ENCODE measurements at regions not wholly inside any gene's neighbourhood (a gene's known extent, or its start where the extent isn't known, plus 50 kb on each side); places are given as distances from the start of the nearest gene placed in this dataset.

GRCh38 chr2:104531122-104531521, 322.8 kb upstream of the POU3F3 start:
- Histone ChIP-seq H3K4me3 (ENCODE audit: extremely low read depth, insufficient read depth, low read length, poor library complexity, severe bottlenecking) (no peak overlapping the region), H3K27ac (ENCODE audit: low read depth, low read length, severe bottlenecking) (no peak overlapping the region), H3K36me3 (ENCODE audit: control insufficient read depth, insufficient read depth, low read length) (no peaks in the 10 kb centered on the region), H3K4me1 (ENCODE audit: control insufficient read depth, insufficient read depth, low read length, poor library complexity, severe bottlenecking) (no peaks in the 10 kb centered on the region), H3K9me3 (ENCODE audit: control insufficient read depth, low read length) (no peaks in the 10 kb centered on the region)
- WGBS, 2 experiments (ENCODE audit: insufficient coverage in 2 of 2) = 89 to 90% methylated on average over 5 to 6 of the region's 10 CpGs

- Histone ChIP-seq H3K27ac (ENCODE audit: low read depth, low read length, severe bottlenecking) (no peak overlapping the region), H3K36me3 (ENCODE audit: control insufficient read depth, insufficient read depth, low read length) (no peaks in the 10 kb centered on the region), H3K4me1 (ENCODE audit: control insufficient read depth, insufficient read depth, low read length, poor library complexity, severe bottlenecking) (no peaks in the 10 kb centered on the region), H3K9me3 (ENCODE audit: control insufficient read depth, low read length) (no peaks in the 10 kb centered on the region), H3K4me3 (ENCODE audit: extremely low read depth, insufficient read depth, low read length, poor library complexity, severe bottlenecking) (no peak overlapping the region)
- WGBS, 2 experiments (ENCODE audit: insufficient coverage in 2 of 2) = 60 to 100% methylated on average over 1 of the region's 5 CpGs
Measured at GRCh38 chr2:104537116-104537515, 316.8 kb upstream of the POU3F3 start.

DNA sequence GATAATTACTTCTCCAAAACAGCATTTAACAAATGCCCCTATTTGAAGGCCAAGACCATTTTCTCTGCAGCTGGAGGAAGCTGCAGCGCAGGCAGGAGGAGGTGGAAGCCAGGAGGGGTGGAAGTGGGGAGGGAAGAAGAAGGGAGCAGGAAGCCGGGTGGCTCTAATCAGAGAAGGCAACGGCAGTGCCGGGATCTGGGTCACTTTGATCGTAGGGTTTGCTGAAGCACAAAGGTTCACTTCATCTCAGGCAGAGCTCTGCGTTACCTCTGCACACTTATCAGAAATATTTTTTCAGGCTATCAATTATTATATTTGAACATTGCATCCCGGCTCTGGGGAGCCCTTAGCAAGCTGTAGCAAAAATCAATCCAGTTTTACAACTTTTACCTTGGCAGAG, 315.8 kb upstream of the POU3F3 start:
- Histone ChIP-seq H3K36me3 (ENCODE audit: control insufficient read depth, insufficient read depth, low read length) (no peaks in the 10 kb centered on the region), H3K9me3 (ENCODE audit: control insufficient read depth, low read length) (no peaks in the 10 kb centered on the region), H3K4me3 (ENCODE audit: extremely low read depth, insufficient read depth, low read length, poor library complexity, severe bottlenecking) (no peak overlapping the region), H3K27ac (ENCODE audit: low read depth, low read length, severe bottlenecking) (no peak overlapping the region), H3K4me1 (ENCODE audit: control insufficient read depth, insufficient read depth, low read length, poor library complexity, severe bottlenecking) (no peaks in the 10 kb centered on the region)
- 86 to 88% methylated on average over 7 of the region's 7 CpGs for WGBS, 2 experiments (ENCODE audit: insufficient coverage in 2 of 2)

DNA sequence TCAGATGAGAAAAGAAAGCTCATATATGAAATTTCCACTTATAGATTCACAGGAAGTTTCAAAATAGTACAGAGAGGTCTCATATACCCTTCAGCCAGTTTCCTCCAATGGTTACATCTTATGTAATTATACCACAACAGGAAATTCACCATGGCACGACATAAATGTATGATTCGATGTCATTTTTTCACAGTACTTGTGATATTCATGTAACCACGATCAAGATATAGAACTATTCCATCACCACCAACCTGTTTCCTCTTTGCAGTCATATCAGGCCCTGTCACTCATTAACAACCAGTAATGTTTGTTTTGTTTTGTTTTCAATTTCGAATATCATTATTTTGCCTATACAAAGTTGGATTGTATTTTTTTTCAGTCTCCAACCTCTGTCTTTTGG, 314.3 kb upstream of the POU3F3 start:
- H3K9me3 ChIP-seq (ENCODE audit: control insufficient read depth, low read length) = no peaks in the 10 kb centered on the region
- H3K36me3 ChIP-seq (ENCODE audit: control insufficient read depth, insufficient read depth, low read length) = no peaks in the 10 kb centered on the region
- 87 to 100% methylated on average over 3 of the region's 4 CpGs for WGBS, 2 experiments (ENCODE audit: insufficient coverage in 2 of 2)
- no peaks in the 10 kb centered on the region for H3K4me1 ChIP-seq (ENCODE audit: control insufficient read depth, insufficient read depth, low read length, poor library complexity, severe bottlenecking)
- H3K27ac ChIP-seq (ENCODE audit: low read depth, low read length, severe bottlenecking) = no peak overlapping the region
- no peak overlapping the region for H3K4me3 ChIP-seq (ENCODE audit: extremely low read depth, insufficient read depth, low read length, poor library complexity, severe bottlenecking)

DNA sequence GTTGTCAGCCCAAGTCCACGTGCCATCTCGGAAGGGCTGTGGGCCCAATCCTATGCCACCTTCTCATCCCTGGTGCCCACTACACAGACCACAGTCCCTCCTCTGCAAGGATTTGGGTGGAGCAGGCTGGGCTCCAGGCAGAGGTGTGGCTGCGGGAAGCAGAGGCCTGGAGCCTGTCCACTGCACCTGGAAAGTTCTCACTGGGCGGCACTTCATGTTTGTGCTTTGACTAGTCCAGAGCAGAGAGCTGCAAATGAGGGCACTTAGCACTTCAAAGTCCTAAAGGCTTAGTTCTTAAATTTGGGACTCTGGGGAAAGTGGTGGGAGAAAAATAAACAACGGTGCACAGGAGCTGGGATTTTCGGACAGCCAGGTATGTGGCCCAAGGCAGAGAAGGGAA, 308.9 kb upstream of the POU3F3 start:
- Histone ChIP-seq H3K9me3 (ENCODE audit: control insufficient read depth, low read length) (no peaks in the 10 kb centered on the region), H3K36me3 (ENCODE audit: control insufficient read depth, insufficient read depth, low read length) (no peaks in the 10 kb centered on the region), H3K27ac (ENCODE audit: low read depth, low read length, severe bottlenecking) (no peak overlapping the region), H3K4me1 (ENCODE audit: control insufficient read depth, insufficient read depth, low read length, poor library complexity, severe bottlenecking) (no peaks in the 10 kb centered on the region), H3K4me3 (ENCODE audit: extremely low read depth, insufficient read depth, low read length, poor library complexity, severe bottlenecking) (no peak overlapping the region)
- 84 to 90% methylated on average over 4 of the region's 6 CpGs for WGBS, 2 experiments (ENCODE audit: insufficient coverage in 2 of 2)

- Histone ChIP-seq H3K27ac (ENCODE audit: low read depth, low read length, severe bottlenecking) (no peak overlapping the region), H3K9me3 (ENCODE audit: control insufficient read depth, low read length) (no peaks in the 10 kb centered on the region), H3K4me1 (ENCODE audit: control insufficient read depth, insufficient read depth, low read length, poor library complexity, severe bottlenecking) (no peaks in the 10 kb centered on the region), H3K36me3 (ENCODE audit: control insufficient read depth, insufficient read depth, low read length) (no peaks in the 10 kb centered on the region), H3K4me3 (ENCODE audit: extremely low read depth, insufficient read depth, low read length, poor library complexity, severe bottlenecking) (no peak overlapping the region)
- no CpG with 5 or more reads among the region's 1 CpG for WGBS, 2 experiments (ENCODE audit: insufficient coverage in 2 of 2)
Measured at GRCh38 chr2:104546537-104546936, 307.4 kb upstream of the POU3F3 start.

GRCh38 chr2:104547221-104547620, 306.7 kb upstream of the POU3F3 start:
- H3K4me1 ChIP-seq (ENCODE audit: control insufficient read depth, insufficient read depth, low read length, poor library complexity, severe bottlenecking) = no peaks in the 10 kb centered on the region
- H3K4me3 ChIP-seq (ENCODE audit: extremely low read depth, insufficient read depth, low read length, poor library complexity, severe bottlenecking) = no peak overlapping the region
- WGBS, 2 experiments (ENCODE audit: insufficient coverage in 2 of 2) = 76 to 92% methylated on average over 4 to 6 of the region's 7 CpGs
- no peak overlapping the region for H3K27ac ChIP-seq (ENCODE audit: low read depth, low read length, severe bottlenecking)
- no peaks in the 10 kb centered on the region for H3K36me3 ChIP-seq (ENCODE audit: control insufficient read depth, insufficient read depth, low read length)
- no peaks in the 10 kb centered on the region for H3K9me3 ChIP-seq (ENCODE audit: control insufficient read depth, low read length)

- WGBS, 2 experiments (ENCODE audit: insufficient coverage in 2 of 2) = 82 to 96% methylated on average over 6 to 7 of the region's 8 CpGs
- H3K9me3 ChIP-seq (ENCODE audit: control insufficient read depth, low read length) = no peaks in the 10 kb centered on the region
- no peak overlapping the region for H3K4me3 ChIP-seq (ENCODE audit: extremely low read depth, insufficient read depth, low read length, poor library complexity, severe bottlenecking)
- H3K4me1 ChIP-seq (ENCODE audit: control insufficient read depth, insufficient read depth, low read length, poor library complexity, severe bottlenecking) = no peaks in the 10 kb centered on the region
- H3K36me3 ChIP-seq (ENCODE audit: control insufficient read depth, insufficient read depth, low read length) = no peaks in the 10 kb centered on the region
- H3K27ac ChIP-seq (ENCODE audit: low read depth, low read length, severe bottlenecking) = no peak overlapping the region
Measured at GRCh38 chr2:104561251-104561650, 292.7 kb upstream of the POU3F3 start.

- Histone ChIP-seq H3K9me3 (ENCODE audit: control insufficient read depth, low read length) (no peaks in the 10 kb centered on the region), H3K4me3 (ENCODE audit: extremely low read depth, insufficient read depth, low read length, poor library complexity, severe bottlenecking) (no peak overlapping the region), H3K4me1 (ENCODE audit: control insufficient read depth, insufficient read depth, low read length, poor library complexity, severe bottlenecking) (no peaks in the 10 kb centered on the region), H3K27ac (ENCODE audit: low read depth, low read length, severe bottlenecking) (no peak overlapping the region), H3K36me3 (ENCODE audit: control insufficient read depth, insufficient read depth, low read length) (no peaks in the 10 kb centered on the region)
- WGBS, 2 experiments (ENCODE audit: insufficient coverage in 2 of 2) = 41 to 50% methylated on average over 2 of the region's 3 CpGs
Measured at GRCh38 chr2:104562537-104562936, 291.4 kb upstream of the POU3F3 start.

DNA sequence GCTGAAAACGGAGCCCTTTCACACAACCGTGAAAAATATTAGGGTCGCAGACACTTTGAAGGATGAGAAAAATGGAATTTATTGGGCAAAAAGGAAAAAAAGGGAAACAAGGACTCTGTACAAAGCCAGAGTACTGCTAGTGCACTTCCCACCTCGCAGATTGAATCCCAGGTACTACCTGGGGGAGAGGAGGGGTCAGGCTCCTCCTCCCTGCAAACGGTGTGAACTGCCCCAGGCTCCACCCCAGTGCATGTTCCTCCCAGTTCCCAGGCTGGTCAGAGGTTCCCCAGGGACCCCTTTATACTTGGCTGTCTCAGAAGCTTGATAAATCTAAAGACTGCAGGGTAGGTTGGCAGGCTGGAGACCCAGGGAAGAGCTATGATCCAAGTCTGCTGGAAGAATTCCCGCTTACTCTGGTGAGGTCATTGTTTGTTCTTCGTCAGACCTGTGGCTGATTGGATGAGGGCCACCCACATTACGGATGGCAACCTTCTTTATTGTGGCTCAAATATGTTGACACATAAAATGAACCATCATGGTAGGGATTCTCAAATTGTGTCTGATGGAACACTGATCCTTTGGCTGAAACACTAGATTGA, 290.4 kb upstream of the POU3F3 start:
- Histone ChIP-seq H3K36me3 (ENCODE audit: control insufficient read depth, insufficient read depth, low read length) (no peaks in the 10 kb centered on the region), H3K4me1 (ENCODE audit: control insufficient read depth, insufficient read depth, low read length, poor library complexity, severe bottlenecking) (no peaks in the 10 kb centered on the region), H3K27ac (ENCODE audit: low read depth, low read length, severe bottlenecking) (no peak overlapping the region), H3K4me3 (ENCODE audit: extremely low read depth, insufficient read depth, low read length, poor library complexity, severe bottlenecking) (no peak overlapping the region), H3K9me3 (ENCODE audit: control insufficient read depth, low read length) (no peaks in the 10 kb centered on the region)
- 80 to 92% methylated on average over 6 to 8 of the region's 8 CpGs for WGBS, 2 experiments (ENCODE audit: insufficient coverage in 2 of 2)

- H3K9me3 ChIP-seq (ENCODE audit: control insufficient read depth, low read length) = no peaks in the 10 kb centered on the region
- H3K36me3 ChIP-seq (ENCODE audit: control insufficient read depth, insufficient read depth, low read length) = no peaks in the 10 kb centered on the region
- 90 to 100% methylated on average over 2 to 4 of the region's 4 CpGs for WGBS, 2 experiments (ENCODE audit: insufficient coverage in 2 of 2)
- H3K4me3 ChIP-seq (ENCODE audit: extremely low read depth, insufficient read depth, low read length, poor library complexity, severe bottlenecking) = no peak overlapping the region
- no peaks in the 10 kb centered on the region for H3K4me1 ChIP-seq (ENCODE audit: control insufficient read depth, insufficient read depth, low read length, poor library complexity, severe bottlenecking)
- H3K27ac ChIP-seq (ENCODE audit: low read depth, low read length, severe bottlenecking) = no peak overlapping the region
Measured at GRCh38 chr2:104568247-104568646, 285.7 kb upstream of the POU3F3 start.
